WTC11 (cell line): ENCODE measurements at regions not wholly inside any gene's neighbourhood (a gene's known extent, or its start where the extent isn't known, plus 50 kb on each side); places are given as distances from the start of the nearest gene placed in this dataset.

ENCODE experiments used
- CBFB ChIP-seq: sonication (generic); formaldehyde crosslinking; IDR thresholded peaks from 2 replicates; pipeline ENCODE4 v1.8.1; 2022; ENCODE audit warnings: mild to moderate bottlenecking, low read depth, missing genetic modification reagents
- CREB1 ChIP-seq: sonication (generic); formaldehyde crosslinking; IDR thresholded peaks from 2 replicates; pipeline ENCODE4 v1.8.0; 2023; ENCODE audit warnings: mild to moderate bottlenecking, missing genetic modification reagents
- ESRRA ChIP-seq: sonication (generic); formaldehyde crosslinking; IDR thresholded peaks from 2 replicates; pipeline ENCODE4 v1.8.1; 2022; ENCODE audit warnings: mild to moderate bottlenecking, missing genetic modification reagents, borderline replicate concordance
- ETV6 ChIP-seq: sonication (generic); formaldehyde crosslinking; IDR thresholded peaks from 2 replicates; pipeline ENCODE4 v1.8.1; 2022; ENCODE audit warnings: mild to moderate bottlenecking, missing genetic modification reagents
- FOXJ3 ChIP-seq: sonication (generic); formaldehyde crosslinking; IDR thresholded peaks from 2 replicates; pipeline ENCODE4 v1.9.0; 2021; ENCODE audit warnings: missing genetic modification reagents, mild to moderate bottlenecking, borderline replicate concordance
- FOXK1 ChIP-seq: sonication (generic); formaldehyde crosslinking; IDR thresholded peaks from 2 replicates; pipeline ENCODE4 v1.8.0; 2022; ENCODE audit warnings: mild to moderate bottlenecking, moderate library complexity, missing genetic modification reagents
- JUN ChIP-seq: sonication (generic); formaldehyde crosslinking; IDR thresholded peaks from 2 replicates; pipeline ENCODE4 v1.8.0; 2023; ENCODE audit warnings: mild to moderate bottlenecking, missing genetic modification reagents
- NR3C1 ChIP-seq: sonication (generic); formaldehyde crosslinking; conservative IDR thresholded peaks from 2 replicates; pipeline ENCODE4 v1.8.1; 2023; ENCODE audit warnings: low read depth, mild to moderate bottlenecking, missing genetic modification reagents
- ZBTB21 ChIP-seq: sonication (generic); formaldehyde crosslinking; IDR thresholded peaks from 2 replicates; pipeline ENCODE4 v1.8.1; 2023; ENCODE audit warnings: mild to moderate bottlenecking, missing genetic modification reagents, borderline replicate concordance
- TF ChIP-seq, protein P1 (sequence below): sonication (generic); formaldehyde crosslinking; IDR thresholded peaks from 2 replicates; pipeline ENCODE4 v1.8.1; 2022; ENCODE audit warnings: mild to moderate bottlenecking, missing genetic modification reagents, moderate library complexity, borderline replicate concordance
- TF ChIP-seq, protein P2 (sequence below): sonication (generic); formaldehyde crosslinking; IDR thresholded peaks from 2 replicates; pipeline ENCODE4 v1.8.1; 2023; ENCODE audit warnings: mild to moderate bottlenecking, missing genetic modification reagents
- TF ChIP-seq, protein P3 (sequence below): fragments of 200-600 bp; IDR thresholded peaks from 2 replicates; pipeline ENCODE4 v1.8.0; 2022; ENCODE audit warnings: antibody characterized with exemption
- TF ChIP-seq, protein P4 (sequence below): fragments of 250-450 bp; sonication (Bioruptor Pico); IDR thresholded peaks from 2 replicates; pipeline ENCODE4 v2.1.2; 2022; ENCODE audit warnings: mild to moderate bottlenecking, moderate library complexity
- TF ChIP-seq, protein P5 (sequence below): sonication (generic); formaldehyde crosslinking; IDR thresholded peaks from 2 replicates; pipeline ENCODE4 v1.8.1; 2023; ENCODE audit warnings: mild to moderate bottlenecking, moderate library complexity, missing genetic modification reagents

DNA sequence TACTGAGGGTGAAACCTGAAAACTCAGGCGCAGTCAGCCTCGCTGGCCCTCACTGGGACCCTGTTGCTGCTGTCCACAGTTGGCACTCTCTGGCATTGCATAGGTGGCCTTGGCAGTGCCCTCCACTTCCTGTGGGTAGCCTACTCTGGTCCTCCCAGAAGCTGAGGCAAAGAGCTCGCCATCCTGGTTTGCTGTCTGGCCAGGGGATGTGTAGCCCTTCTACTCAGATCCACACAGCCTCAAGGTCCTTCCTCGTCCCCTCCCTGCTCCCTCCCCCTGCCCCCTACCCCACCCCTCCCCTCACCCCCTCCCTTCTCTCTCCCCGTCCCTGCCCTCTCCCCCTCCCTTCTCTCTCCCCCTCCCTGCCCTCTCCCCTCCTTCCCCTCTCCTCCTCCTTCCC, 176.0 kb downstream of the OLFM1 start:
- TF ChIP-seq ZBTB21: no peak
- no peak for TF ChIP-seq NR3C1
- TF ChIP-seq, protein P1, sequence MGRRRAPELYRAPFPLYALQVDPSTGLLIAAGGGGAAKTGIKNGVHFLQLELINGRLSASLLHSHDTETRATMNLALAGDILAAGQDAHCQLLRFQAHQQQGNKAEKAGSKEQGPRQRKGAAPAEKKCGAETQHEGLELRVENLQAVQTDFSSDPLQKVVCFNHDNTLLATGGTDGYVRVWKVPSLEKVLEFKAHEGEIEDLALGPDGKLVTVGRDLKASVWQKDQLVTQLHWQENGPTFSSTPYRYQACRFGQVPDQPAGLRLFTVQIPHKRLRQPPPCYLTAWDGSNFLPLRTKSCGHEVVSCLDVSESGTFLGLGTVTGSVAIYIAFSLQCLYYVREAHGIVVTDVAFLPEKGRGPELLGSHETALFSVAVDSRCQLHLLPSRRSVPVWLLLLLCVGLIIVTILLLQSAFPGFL (CRISPR knock-in tag): no peak
- TF ChIP-seq, protein P2, sequence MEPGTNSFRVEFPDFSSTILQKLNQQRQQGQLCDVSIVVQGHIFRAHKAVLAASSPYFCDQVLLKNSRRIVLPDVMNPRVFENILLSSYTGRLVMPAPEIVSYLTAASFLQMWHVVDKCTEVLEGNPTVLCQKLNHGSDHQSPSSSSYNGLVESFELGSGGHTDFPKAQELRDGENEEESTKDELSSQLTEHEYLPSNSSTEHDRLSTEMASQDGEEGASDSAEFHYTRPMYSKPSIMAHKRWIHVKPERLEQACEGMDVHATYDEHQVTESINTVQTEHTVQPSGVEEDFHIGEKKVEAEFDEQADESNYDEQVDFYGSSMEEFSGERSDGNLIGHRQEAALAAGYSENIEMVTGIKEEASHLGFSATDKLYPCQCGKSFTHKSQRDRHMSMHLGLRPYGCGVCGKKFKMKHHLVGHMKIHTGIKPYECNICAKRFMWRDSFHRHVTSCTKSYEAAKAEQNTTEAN: no peak
- TF ChIP-seq ETV6: no peak
- TF ChIP-seq, protein P3, sequence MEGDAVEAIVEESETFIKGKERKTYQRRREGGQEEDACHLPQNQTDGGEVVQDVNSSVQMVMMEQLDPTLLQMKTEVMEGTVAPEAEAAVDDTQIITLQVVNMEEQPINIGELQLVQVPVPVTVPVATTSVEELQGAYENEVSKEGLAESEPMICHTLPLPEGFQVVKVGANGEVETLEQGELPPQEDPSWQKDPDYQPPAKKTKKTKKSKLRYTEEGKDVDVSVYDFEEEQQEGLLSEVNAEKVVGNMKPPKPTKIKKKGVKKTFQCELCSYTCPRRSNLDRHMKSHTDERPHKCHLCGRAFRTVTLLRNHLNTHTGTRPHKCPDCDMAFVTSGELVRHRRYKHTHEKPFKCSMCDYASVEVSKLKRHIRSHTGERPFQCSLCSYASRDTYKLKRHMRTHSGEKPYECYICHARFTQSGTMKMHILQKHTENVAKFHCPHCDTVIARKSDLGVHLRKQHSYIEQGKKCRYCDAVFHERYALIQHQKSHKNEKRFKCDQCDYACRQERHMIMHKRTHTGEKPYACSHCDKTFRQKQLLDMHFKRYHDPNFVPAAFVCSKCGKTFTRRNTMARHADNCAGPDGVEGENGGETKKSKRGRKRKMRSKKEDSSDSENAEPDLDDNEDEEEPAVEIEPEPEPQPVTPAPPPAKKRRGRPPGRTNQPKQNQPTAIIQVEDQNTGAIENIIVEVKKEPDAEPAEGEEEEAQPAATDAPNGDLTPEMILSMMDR: no peak
- TF ChIP-seq, protein P4, sequence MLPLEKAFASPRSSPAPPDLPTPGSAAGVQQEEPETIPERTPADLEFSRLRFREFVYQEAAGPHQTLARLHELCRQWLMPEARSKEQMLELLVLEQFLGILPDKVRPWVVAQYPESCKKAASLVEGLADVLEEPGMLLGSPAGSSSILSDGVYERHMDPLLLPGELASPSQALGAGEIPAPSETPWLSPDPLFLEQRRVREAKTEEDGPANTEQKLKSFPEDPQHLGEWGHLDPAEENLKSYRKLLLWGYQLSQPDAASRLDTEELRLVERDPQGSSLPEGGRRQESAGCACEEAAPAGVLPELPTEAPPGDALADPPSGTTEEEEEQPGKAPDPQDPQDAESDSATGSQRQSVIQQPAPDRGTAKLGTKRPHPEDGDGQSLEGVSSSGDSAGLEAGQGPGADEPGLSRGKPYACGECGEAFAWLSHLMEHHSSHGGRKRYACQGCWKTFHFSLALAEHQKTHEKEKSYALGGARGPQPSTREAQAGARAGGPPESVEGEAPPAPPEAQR (CRISPR knock-in tag): no peak
- TF ChIP-seq, protein P5, sequence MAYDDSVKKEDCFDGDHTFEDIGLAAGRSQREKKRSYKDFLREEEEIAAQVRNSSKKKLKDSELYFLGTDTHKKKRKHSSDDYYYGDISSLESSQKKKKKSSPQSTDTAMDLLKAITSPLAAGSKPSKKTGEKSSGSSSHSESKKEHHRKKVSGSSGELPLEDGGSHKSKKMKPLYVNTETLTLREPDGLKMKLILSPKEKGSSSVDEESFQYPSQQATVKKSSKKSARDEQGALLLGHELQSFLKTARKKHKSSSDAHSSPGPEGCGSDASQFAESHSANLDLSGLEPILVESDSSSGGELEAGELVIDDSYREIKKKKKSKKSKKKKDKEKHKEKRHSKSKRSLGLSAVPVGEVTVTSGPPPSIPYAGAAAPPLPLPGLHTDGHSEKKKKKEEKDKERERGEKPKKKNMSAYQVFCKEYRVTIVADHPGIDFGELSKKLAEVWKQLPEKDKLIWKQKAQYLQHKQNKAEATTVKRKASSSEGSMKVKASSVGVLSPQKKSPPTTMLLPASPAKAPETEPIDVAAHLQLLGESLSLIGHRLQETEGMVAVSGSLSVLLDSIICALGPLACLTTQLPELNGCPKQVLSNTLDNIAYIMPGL: no peak
- TF ChIP-seq ESRRA (CRISPR knock-in tag): no peak
- TF ChIP-seq CBFB (CRISPR knock-in tag): no peak
- TF ChIP-seq FOXK1: no peak
- no peak for TF ChIP-seq FOXJ3 (CRISPR knock-in tag)
- TF ChIP-seq CREB1 (CRISPR knock-in tag): no peak
- no peak for TF ChIP-seq JUN
